ENCODE measurements at regions not wholly inside any gene's neighbourhood (a gene's known extent, or its start where the extent isn't known, plus 50 kb on each side); places are given as distances from the start of the nearest gene placed in this dataset.

DNA sequence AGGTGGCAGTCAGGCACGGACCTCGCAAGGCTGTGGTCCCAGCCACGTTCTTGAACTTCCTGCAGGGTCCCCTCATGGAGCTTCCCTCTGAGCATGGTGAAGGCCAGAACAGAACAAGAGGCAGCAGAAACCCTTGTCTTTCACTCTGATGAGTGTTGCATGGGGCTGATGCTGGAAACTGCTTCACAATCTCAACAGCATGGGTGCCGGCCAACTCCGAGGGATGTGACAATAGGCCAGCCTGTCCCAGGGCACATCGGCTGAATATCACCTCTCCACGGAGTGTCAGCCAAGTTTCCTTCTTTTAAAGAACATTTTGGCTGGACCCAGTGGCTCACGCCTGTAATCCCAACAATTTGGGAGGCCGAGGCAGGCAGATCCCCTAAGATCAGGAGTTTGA is 173.9 kb downstream of the FOXO1 start:
- TF ChIP-seq, protein P1, sequence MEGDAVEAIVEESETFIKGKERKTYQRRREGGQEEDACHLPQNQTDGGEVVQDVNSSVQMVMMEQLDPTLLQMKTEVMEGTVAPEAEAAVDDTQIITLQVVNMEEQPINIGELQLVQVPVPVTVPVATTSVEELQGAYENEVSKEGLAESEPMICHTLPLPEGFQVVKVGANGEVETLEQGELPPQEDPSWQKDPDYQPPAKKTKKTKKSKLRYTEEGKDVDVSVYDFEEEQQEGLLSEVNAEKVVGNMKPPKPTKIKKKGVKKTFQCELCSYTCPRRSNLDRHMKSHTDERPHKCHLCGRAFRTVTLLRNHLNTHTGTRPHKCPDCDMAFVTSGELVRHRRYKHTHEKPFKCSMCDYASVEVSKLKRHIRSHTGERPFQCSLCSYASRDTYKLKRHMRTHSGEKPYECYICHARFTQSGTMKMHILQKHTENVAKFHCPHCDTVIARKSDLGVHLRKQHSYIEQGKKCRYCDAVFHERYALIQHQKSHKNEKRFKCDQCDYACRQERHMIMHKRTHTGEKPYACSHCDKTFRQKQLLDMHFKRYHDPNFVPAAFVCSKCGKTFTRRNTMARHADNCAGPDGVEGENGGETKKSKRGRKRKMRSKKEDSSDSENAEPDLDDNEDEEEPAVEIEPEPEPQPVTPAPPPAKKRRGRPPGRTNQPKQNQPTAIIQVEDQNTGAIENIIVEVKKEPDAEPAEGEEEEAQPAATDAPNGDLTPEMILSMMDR (IDR thresholded peaks at IDR 0.05): no peak
- TF ChIP-seq POLR2A (IDR thresholded peaks at IDR 0.05) (no peak), POLR2AphosphoS5 (IDR thresholded peaks at IDR 0.05) (no peak)
